HG03045 (cell line): ENCODE measurements at regions not wholly inside any gene's neighbourhood (a gene's known extent, or its start where the extent isn't known, plus 50 kb on each side); places are given as distances from the start of the nearest gene placed in this dataset.

ENCODE experiments used
- ATAC-seq: cut with Tn5 transposase; IDR thresholded peaks from one replicate; pipeline ENCODE4 v1.9.1; 2021; ENCODE audit warnings: mild to moderate bottlenecking, moderate library complexity; ENCODE audit not compliant: unreplicated experiment

GRCh38 chr7:35537067-35538023, 157.6 kb downstream of the HERPUD2 start:
- peak; percentile 97 for ATAC-seq

GRCh38 chr7:35536396-35536826, 158.5 kb downstream of the HERPUD2 start:
- ATAC-seq, result no peak

- ATAC-seq, result no peak
Observed at GRCh38 chr7:35533902-35534301, 161.0 kb downstream of the HERPUD2 start.

- no peak for ATAC-seq
Observed at GRCh38 chr7:35530124-35531109, 164.5 kb downstream of the HERPUD2 start.

- no peak for ATAC-seq
Observed at GRCh38 chr7:35529713-35530112, 165.2 kb downstream of the HERPUD2 start.

- no peak for ATAC-seq
Observed at GRCh38 chr7:35528381-35528977, 166.5 kb downstream of the HERPUD2 start.

GRCh38 chr7:35526645-35527044, 168.3 kb downstream of the HERPUD2 start:
- no peak for ATAC-seq

- ATAC-seq, result no peak
Observed at GRCh38 chr7:35524112-35524804, 170.7 kb downstream of the HERPUD2 start.

- no peak for ATAC-seq
Observed at GRCh38 chr7:35523292-35523691, 171.6 kb downstream of the HERPUD2 start.

- ATAC-seq, result no peak
Observed at GRCh38 chr7:35522697-35523096, 172.2 kb downstream of the HERPUD2 start.

- no peak for ATAC-seq
Observed at GRCh38 chr7:35521941-35522340, 173.0 kb downstream of the HERPUD2 start.

GRCh38 chr7:35520810-35521625, 173.9 kb downstream of the HERPUD2 start:
- ATAC-seq, result no peak

GRCh38 chr7:35519971-35520809, 174.7 kb downstream of the HERPUD2 start:
- no peak for ATAC-seq

GRCh38 chr7:35518767-35519166, 176.2 kb downstream of the HERPUD2 start:
- ATAC-seq, result no peak

- ATAC-seq, result no peak
Observed at GRCh38 chr7:35516498-35516897, 178.4 kb downstream of the HERPUD2 start.

GRCh38 chr7:35513828-35514227, 181.1 kb downstream of the HERPUD2 start:
- ATAC-seq, result no peak

- no peak for ATAC-seq
Observed at GRCh38 chr7:35513195-35513594, 181.7 kb downstream of the HERPUD2 start.

GRCh38 chr7:35512716-35513115, 182.2 kb downstream of the HERPUD2 start:
- ATAC-seq, result no peak
